HG03460 (cell line): ENCODE measurements at regions not wholly inside any gene's neighbourhood (a gene's known extent, or its start where the extent isn't known, plus 50 kb on each side); places are given as distances from the start of the nearest gene placed in this dataset.

Source experiments
- ATAC-seq: cut with Tn5 transposase; IDR thresholded peaks from one replicate; pipeline ENCODE4 v1.9.1; 2021; ENCODE audit not compliant: unreplicated experiment

GRCh38 chr4:13190093-13190721 is 293.9 kb downstream of the RAB28 start:
- ATAC-seq = no peak

GRCh38 chr4:13184199-13184598 is 299.9 kb downstream of the RAB28 start:
- no peak for ATAC-seq

- ATAC-seq = no peak
These were observed 302.0 kb downstream of the RAB28 start for GRCh38 chr4:13182133-13182532.

DNA sequence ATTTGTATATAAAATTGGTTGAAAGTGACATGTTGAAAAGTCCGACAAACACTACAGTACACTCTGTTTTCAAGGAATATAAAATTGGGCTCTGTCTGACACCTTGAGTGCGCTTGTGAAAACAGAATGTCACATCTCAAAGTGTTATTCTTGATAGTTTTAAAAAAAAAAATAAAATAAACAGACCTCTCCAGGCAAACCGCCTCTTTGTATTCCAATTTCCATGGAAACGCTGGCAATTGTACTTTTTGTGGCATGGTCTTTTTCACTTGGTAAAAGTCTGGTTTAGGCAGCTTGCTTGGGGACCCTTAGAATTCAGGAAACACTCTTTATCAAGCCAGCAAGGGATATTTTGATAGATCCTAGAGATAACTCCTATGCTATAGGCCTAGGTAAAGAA is 302.5 kb downstream of the RAB28 start:
- ATAC-seq = no peak

DNA sequence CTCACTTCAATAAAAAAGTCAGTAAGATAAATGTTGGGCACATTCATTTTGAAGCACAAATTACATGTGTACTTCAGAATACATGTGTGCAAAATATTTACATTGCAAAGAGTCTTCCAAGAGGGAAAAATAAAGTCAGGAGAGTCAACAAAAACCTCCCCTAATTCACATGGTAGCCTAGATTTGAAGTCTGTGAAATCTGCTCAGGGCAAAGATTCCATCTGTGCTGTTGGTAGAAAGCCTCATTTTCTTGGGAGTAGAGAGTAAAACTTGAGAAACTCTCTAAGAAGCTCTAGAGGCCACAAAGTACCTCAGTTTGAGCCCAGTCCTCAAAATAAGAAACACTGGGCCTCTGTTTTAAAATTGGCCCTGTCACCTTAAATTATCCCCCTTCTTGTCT is 303.4 kb downstream of the RAB28 start:
- ATAC-seq = no peak

DNA sequence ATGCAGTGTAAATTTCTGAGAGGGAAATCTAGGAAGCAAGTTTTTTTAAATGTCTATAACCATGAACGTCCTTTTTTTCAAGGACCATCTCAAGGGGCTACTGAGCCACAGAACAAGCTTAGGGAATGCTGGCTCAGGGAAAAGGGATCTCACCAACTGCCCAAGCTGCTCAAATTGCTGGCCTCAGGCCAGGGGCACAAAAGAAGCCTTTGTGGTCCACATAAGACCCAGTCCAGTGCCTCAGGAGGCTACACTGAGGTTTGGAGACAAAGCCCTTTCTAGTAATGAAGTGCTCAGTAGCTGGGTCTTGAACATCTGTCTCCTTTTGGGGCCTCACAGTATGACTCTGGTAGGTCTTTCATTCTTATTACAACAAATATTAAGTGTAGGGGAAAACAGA is 305.5 kb downstream of the RAB28 start:
- no peak for ATAC-seq

DNA sequence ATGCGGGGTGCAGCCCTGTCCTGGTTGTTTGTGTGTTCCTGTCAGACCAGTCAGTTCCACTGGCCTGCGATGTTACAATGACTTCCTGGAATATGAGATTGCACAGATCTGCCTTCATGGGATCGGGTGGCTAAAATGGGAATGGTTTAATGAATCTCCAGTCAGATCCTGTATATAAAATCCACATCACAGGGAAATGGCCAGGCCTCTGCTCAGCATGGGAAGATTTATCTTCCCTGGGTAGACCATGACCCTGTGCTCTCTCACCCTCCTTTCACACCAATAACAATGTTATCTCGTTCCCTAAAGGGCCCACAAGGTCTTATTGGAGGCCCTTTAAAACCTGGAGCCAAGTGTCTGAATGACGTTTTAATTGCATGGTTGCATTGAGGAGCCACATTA is 307.4 kb downstream of the RAB28 start:
- ATAC-seq = no peak

- no peak for ATAC-seq
These were observed 309.2 kb downstream of the RAB28 start for GRCh38 chr4:13174926-13175325.

- no peak for ATAC-seq
These were observed 310.1 kb downstream of the RAB28 start for GRCh38 chr4:13174001-13174400.

DNA sequence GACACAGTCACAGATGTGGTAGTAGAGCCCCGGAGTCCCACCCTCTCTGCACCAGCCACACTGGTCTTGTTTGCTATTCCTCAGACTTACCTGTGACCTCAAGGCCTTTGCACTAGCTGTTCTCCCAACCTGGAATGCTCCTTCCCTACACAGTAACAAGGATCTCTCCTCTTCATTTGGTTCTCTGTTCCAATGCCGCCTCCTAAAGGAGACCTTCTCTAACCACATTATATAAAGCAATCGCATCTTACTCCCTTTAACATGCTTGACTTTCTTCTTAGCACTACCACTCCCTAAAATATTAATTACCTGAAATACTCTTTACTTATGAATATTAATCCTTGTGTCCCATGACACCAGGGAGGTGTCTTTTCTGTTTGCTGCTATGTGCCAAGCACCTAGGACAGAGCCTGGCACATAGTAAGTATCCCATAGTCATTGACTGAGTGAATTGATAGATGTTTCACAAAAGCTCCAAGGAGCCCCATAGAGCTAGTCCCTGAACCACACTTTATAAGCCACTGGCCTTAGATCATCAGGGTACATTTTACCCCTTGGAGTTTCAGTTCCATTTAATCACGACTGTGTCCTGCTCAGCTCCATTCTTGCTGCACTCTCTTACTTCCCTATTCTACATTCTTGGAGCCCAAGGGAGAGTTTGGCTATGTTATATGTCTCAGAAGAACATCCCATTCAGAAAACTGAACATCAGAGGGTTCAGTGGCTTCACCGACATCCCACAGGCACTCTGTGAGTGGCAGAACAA is 312.7 kb downstream of the RAB28 start:
- no peak for ATAC-seq

- ATAC-seq = no peak
These were observed 314.2 kb downstream of the RAB28 start for GRCh38 chr4:13169731-13170525.

GRCh38 chr4:13168326-13168725 is 315.8 kb downstream of the RAB28 start:
- ATAC-seq = no peak

DNA sequence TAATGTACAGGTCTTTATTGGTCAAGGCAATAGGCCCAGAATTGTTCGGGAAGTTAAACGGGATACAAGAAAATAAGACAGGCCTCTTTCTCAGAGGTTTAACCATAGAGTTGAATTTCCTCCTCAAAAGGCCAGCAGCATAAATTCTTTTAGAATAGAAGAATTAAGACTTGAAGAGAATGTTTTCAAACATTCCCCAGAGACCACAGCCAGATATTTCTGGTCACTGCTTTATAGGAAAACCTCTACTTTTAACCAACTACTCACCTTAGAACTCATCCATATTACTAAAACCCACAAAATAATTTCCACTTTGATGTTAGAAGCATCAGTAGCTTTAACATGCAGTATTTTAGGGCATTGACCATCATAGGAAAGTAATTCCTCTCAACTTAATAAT is 317.9 kb downstream of the RAB28 start:
- ATAC-seq = no peak

DNA sequence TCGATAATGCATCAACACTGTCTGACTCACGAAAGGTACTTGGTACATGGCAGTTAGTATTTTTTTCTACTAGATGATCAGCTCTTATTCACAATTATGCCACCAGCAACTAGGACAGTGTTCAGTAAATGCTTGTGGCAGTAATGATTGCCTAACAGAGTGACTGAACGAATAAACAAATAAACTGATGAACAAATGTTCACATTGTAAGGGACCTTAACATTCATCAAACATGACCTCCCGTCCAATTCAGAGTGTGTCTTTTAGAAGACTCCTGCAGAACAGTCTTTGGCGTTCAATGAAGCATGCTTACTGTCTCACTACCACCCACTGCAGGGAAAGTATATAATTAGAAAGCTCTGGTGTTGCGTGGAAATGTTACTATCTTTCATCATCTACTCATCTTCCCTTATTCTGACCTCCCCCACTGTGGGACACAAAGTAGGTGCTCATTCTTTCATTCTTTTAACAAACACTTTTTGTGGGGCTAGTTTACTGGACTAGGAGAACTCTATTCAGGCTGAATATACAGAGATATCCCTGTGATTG is 319.3 kb downstream of the RAB28 start:
- no peak for ATAC-seq

DNA sequence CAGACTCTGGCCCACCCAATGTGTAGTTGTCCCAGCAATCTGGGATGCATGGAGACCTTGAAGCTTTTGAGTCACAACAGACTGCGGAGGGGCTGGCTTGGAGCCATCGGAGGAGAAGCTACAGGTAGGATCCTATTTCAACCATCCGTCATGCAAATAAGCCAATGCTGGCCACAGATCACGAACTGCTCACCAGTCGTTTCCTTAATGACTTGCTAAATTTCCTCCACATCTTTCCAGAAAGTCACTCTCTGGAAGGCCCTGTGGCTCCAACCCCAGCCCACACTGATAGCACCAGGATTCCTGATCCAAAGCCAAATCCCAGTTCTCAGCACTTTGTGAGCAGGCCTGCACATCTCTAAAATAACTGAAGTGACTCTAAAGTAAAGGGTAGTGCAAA is 321.3 kb downstream of the RAB28 start:
- no peak for ATAC-seq

DNA sequence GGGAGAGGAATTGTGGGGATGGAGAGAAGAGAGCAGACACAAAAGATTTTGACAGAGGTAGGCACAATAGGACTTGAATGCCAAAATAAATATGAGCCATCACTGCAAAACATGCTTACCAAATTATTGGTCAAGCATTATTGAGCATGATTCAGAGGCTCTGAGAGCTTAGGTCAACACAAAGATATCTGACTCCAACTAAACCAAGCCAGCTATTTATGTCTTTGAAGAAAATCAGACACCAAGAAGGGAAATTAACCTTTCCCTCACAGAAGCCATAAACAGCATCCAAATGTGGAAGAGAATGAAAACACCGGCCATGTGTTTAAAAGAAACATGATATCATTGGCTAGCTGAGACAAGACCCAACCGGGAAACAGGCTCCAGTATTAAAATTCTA is 323.2 kb downstream of the RAB28 start:
- no peak for ATAC-seq

- no peak for ATAC-seq
These were observed 325.0 kb downstream of the RAB28 start for GRCh38 chr4:13159041-13159620.

DNA sequence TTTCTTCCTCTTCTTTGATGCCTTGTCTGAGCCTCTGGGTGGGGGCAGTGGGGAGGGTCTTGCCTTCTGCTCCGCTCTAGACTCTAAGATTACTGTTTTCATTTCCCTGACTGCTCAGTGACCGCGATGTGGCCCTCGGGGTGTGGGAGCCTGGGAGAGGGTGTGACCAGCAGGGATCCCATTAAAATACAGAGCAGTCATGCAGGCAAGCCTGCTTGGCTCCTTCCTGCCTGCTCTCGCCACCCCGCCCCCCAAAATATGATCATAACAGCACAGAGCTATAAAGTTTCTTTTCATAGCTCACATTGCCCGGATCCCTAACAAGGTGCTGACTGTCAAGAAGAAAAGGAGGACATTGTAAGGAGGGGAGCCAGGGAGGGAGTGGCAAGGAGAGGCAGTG is 332.9 kb downstream of the RAB28 start:
- ATAC-seq = no peak

DNA sequence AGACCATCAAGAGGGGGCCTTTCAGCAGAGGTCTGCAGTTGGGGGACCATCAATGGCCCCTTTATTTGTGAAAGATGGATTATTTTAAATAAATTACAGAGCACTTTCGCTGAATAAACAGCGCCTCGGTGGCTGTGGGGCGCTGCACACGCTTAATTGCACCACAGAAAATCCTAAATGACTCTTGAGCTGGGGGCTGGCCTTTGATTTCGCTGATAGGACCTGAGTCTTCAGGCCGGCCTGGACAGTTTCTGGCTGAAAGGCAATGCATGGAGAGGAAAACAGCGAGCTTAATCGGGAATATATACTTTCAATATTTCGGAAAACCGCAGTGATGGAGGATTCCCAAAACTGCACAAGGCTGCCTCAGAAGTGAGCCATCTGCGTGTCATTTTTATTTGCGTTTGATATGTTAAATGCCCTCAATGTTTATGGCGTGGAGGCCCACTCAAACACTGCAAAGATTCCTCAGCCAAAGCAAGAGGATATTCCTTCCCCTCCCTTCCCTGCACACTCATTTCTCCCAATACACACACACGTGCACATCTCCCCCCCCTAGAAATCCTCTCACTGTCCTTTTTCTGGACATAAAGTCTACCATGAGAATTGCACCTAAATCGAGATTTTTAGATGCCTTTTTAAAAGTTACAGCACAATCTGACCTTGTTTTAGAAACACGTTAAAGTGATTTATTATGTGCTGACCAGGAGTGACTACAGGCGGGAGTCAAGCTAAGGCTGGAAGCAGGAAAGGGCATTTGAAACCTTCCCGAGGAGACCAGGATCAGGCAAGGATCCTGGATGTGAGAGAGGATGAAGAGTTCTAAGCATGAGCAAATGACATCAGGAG is 340.7 kb downstream of the RAB28 start:
- ATAC-seq = no peak

DNA sequence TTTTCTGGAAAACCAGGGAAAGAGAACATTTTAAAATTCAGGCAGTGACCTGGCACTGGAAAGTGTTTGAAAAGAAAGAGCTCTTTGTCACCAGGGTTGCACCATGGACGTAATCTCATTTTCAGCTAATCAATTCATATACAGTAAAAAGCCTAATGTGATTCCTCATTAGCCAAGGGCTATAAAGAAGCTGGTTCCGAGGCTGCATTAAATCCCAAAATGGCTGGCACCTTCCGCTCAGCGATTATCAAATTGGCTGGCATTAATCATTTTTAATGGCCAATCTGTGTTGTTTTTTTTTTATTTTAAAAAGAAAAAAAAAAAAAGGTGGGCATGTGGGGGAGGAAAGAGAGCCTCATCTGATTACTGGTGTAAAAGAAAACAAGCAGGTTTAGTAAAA is 341.4 kb downstream of the RAB28 start:
- no peak for ATAC-seq
